Liver (tissue), 1 donor: ENCODE measurements at regions not wholly inside any gene's neighbourhood (a gene's known extent, or its start where the extent isn't known, plus 50 kb on each side); places are given as distances from the start of the nearest gene placed in this dataset.

Experiments used
- MAX ChIP-seq: IDR thresholded peaks from 2 replicates; pipeline ENCODE4 v1.6.1; 2016; ENCODE audit warnings: antibody characterized with exemption
- TF ChIP-seq, protein P1 (sequence below): IDR thresholded peaks from 2 replicates; pipeline ENCODE4 v1.6.1; 2016; ENCODE audit warnings: antibody characterized with exemption, mild to moderate bottlenecking

DNA sequence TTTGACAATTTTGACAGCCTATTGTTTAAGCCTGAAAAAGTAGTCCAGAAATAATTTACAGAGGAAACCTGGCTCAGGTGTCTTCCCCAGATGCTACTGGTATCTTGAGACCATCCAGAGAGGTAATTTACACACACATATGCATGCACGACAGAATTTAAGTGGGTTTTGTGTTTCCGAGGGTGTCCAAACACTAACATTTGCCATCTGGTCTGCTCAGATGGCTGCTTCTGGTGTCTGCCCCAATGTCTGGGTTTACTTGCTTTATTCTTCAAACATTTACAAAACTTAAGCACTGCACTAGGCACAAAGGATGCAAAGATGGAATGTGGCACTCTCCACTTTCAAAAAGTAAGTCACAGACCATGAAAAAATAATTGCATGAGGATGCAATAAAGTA, 226.6 kb upstream of the EGLN3 start:
- TF ChIP-seq, protein P1, sequence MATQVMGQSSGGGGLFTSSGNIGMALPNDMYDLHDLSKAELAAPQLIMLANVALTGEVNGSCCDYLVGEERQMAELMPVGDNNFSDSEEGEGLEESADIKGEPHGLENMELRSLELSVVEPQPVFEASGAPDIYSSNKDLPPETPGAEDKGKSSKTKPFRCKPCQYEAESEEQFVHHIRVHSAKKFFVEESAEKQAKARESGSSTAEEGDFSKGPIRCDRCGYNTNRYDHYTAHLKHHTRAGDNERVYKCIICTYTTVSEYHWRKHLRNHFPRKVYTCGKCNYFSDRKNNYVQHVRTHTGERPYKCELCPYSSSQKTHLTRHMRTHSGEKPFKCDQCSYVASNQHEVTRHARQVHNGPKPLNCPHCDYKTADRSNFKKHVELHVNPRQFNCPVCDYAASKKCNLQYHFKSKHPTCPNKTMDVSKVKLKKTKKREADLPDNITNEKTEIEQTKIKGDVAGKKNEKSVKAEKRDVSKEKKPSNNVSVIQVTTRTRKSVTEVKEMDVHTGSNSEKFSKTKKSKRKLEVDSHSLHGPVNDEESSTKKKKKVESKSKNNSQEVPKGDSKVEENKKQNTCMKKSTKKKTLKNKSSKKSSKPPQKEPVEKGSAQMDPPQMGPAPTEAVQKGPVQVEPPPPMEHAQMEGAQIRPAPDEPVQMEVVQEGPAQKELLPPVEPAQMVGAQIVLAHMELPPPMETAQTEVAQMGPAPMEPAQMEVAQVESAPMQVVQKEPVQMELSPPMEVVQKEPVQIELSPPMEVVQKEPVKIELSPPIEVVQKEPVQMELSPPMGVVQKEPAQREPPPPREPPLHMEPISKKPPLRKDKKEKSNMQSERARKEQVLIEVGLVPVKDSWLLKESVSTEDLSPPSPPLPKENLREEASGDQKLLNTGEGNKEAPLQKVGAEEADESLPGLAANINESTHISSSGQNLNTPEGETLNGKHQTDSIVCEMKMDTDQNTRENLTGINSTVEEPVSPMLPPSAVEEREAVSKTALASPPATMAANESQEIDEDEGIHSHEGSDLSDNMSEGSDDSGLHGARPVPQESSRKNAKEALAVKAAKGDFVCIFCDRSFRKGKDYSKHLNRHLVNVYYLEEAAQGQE, result no peak
- no peak for TF ChIP-seq MAX
